ENCODE measurements at regions not wholly inside any gene's neighbourhood (a gene's known extent, or its start where the extent isn't known, plus 50 kb on each side); places are given as distances from the start of the nearest gene placed in this dataset.
"Not testable (repeated sequence)": the region's sequence is repeated elsewhere in the genome, so short reads cannot be mapped to it uniquely, and the experiment has no call there.

- H3K14ac ChIP-seq (ENCODE audit: insufficient read depth, low read length); H2AK5ac ChIP-seq (ENCODE audit: insufficient read length, low read length); H3K27me3 Mint-ChIP-seq (ENCODE audit: low read depth); H3K23me2 ChIP-seq (ENCODE audit: insufficient read length, low read depth, low read length, poor library complexity, severe bottlenecking); H2BK5ac ChIP-seq (ENCODE audit: insufficient read length, low read length); H3K9ac ChIP-seq (ENCODE audit: extremely low read depth, insufficient read length, low read length); H4K5ac ChIP-seq (ENCODE audit: insufficient read length, low read depth, low read length); H3K79me1 ChIP-seq (ENCODE audit: insufficient read depth, low read depth, low read length, poor library complexity, severe bottlenecking); H2BK12ac ChIP-seq (ENCODE audit: insufficient read length, low read depth, low read length); H3K4ac ChIP-seq (ENCODE audit: low read depth, low read length); H2BK15ac ChIP-seq (ENCODE audit: low read depth, low read length); H3K79me2 ChIP-seq (ENCODE audit: insufficient read depth, low read length); H2BK120ac ChIP-seq (ENCODE audit: low read depth, low read length, poor library complexity, severe bottlenecking); H4K91ac ChIP-seq (ENCODE audit: insufficient read length, low read depth, low read length); H3K4me1 Mint-ChIP-seq; H3K9me3 ChIP-seq (ENCODE audit: control insufficient read depth, low read depth, low read length); H3K4me1 ChIP-seq (ENCODE audit: insufficient read depth, low read length); H3K18ac ChIP-seq (ENCODE audit: insufficient read length, low read depth, low read length); H3K36me3 Mint-ChIP-seq (ENCODE audit: insufficient read depth in 1 of 3, low read depth in 3 of 3); H4K8ac ChIP-seq (replicated peaks; ENCODE audit: insufficient read length, low read depth, low read length); H3K4me2 ChIP-seq (ENCODE audit: insufficient read depth, insufficient read length, low read length); H3T11ph ChIP-seq (ENCODE audit: low read length); H2BK20ac ChIP-seq (ENCODE audit: low read depth, low read length, poor library complexity, severe bottlenecking); H2AFZ ChIP-seq (ENCODE audit: low read length); H3K56ac ChIP-seq (ENCODE audit: insufficient read length, low read depth, low read length); H3K9me3 Mint-ChIP-seq; H3K4me3 Mint-ChIP-seq; H3K27ac ChIP-seq (ENCODE audit: insufficient read length, low read depth, low read length); H3K27me3 ChIP-seq (ENCODE audit: insufficient read depth, low read length); H4K20me1 ChIP-seq (ENCODE audit: control insufficient read depth, insufficient read depth, insufficient read length); DNase-seq; H3K27ac Mint-ChIP-seq; H3K23ac ChIP-seq (ENCODE audit: insufficient read length, low read depth, low read length): not testable (repeated sequence)
- WGBS (ENCODE audit: extremely low coverage, insufficient read length, low lambda C conversion rate): no CpG with 5 or more reads among the region's 1 CpG
Measured at GRCh38 chr1:120267894-120268551, 91.7 kb upstream of the SEC22B start.

GRCh38 chr1:120264564-120264963 is 88.2 kb upstream of the SEC22B start:
- H3K4me1 ChIP-seq (ENCODE audit: insufficient read depth, low read length); H3K4me1 Mint-ChIP-seq: not testable (repeated sequence)

More at GRCh38 chr1:120264564-120264963, 88.2 kb upstream of the SEC22B start:
- not testable (repeated sequence) for H2BK15ac ChIP-seq (ENCODE audit: low read depth, low read length); H4K5ac ChIP-seq (ENCODE audit: insufficient read length, low read depth, low read length); H2BK20ac ChIP-seq (ENCODE audit: low read depth, low read length, poor library complexity, severe bottlenecking); H2BK5ac ChIP-seq (ENCODE audit: insufficient read length, low read length); H3K9me3 Mint-ChIP-seq; H3K14ac ChIP-seq (ENCODE audit: insufficient read depth, low read length); H3K4me2 ChIP-seq (ENCODE audit: insufficient read depth, insufficient read length, low read length); H4K91ac ChIP-seq (ENCODE audit: insufficient read length, low read depth, low read length); DNase-seq; H3K79me2 ChIP-seq (ENCODE audit: insufficient read depth, low read length); H3T11ph ChIP-seq (ENCODE audit: low read length); H2AFZ ChIP-seq (ENCODE audit: low read length); H3K18ac ChIP-seq (ENCODE audit: insufficient read length, low read depth, low read length); H3K27ac ChIP-seq (ENCODE audit: insufficient read length, low read depth, low read length); H3K4me3 Mint-ChIP-seq; H3K36me3 Mint-ChIP-seq (ENCODE audit: insufficient read depth in 1 of 3, low read depth in 3 of 3); H3K9ac ChIP-seq (ENCODE audit: extremely low read depth, insufficient read length, low read length); H3K56ac ChIP-seq (ENCODE audit: insufficient read length, low read depth, low read length); H2AK5ac ChIP-seq (ENCODE audit: insufficient read length, low read length); H3K23me2 ChIP-seq (ENCODE audit: insufficient read length, low read depth, low read length, poor library complexity, severe bottlenecking); H3K9me3 ChIP-seq (ENCODE audit: control insufficient read depth, low read depth, low read length); H3K27ac Mint-ChIP-seq; H4K20me1 ChIP-seq (ENCODE audit: control insufficient read depth, insufficient read depth, insufficient read length); H3K79me1 ChIP-seq (ENCODE audit: insufficient read depth, low read depth, low read length, poor library complexity, severe bottlenecking); H2BK12ac ChIP-seq (ENCODE audit: insufficient read length, low read depth, low read length); H3K27me3 ChIP-seq (ENCODE audit: insufficient read depth, low read length); H2BK120ac ChIP-seq (ENCODE audit: low read depth, low read length, poor library complexity, severe bottlenecking); H4K8ac ChIP-seq (replicated peaks; ENCODE audit: insufficient read length, low read depth, low read length); H3K4ac ChIP-seq (ENCODE audit: low read depth, low read length); H3K23ac ChIP-seq (ENCODE audit: insufficient read length, low read depth, low read length); H3K27me3 Mint-ChIP-seq (ENCODE audit: low read depth)
- no CpG with 5 or more reads among the region's 6 CpGs for WGBS (ENCODE audit: extremely low coverage, insufficient read length, low lambda C conversion rate)

Data from H9 (cell line).